ENCODE measurements at regions not wholly inside any gene's neighbourhood (a gene's known extent, or its start where the extent isn't known, plus 50 kb on each side); places are given as distances from the start of the nearest gene placed in this dataset.
"Not testable (repeated sequence)": the region's sequence is repeated elsewhere in the genome, so short reads cannot be mapped to it uniquely, and the experiment has no call there.

DNA sequence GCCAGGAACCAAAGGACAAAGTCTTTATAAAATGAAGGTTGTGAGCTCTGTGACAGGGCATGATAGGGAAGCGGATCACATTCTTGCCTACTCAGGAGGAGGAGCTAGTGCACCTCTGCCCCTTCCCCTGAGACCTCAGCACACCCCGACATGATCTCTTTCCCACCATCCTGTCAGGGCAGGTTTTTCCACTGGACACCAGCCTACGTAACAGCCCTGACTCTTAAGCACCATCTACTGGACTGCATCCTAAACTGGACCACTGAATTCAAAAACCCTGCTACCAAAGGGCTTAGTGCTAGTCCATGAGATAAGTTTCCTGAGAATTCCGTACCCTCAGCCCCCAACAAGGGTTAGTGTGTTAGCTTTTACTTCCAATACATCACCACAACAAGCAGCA is 166.4 kb downstream of the FAM72C start:
- TF ChIP-seq CTCF (tag by site-specific recombination; IDR thresholded peaks at IDR 0.05); SETDB1 (IDR thresholded peaks at IDR 0.05; ENCODE audit: insufficient read length, low read length); ZNF791 (tag by site-specific recombination; IDR thresholded peaks at IDR 0.05); ZNF670 (tag by site-specific recombination; IDR thresholded peaks at IDR 0.05; ENCODE audit: low read depth); PBX3 (CRISPR knock-in tag; IDR thresholded peaks at IDR 0.05); ZNF292 (tag by site-specific recombination; IDR thresholded peaks at IDR 0.05; ENCODE audit: borderline replicate concordance, low read depth); ZBTB1 (tag by site-specific recombination; IDR thresholded peaks at IDR 0.05); ZNF354C (tag by site-specific recombination; IDR thresholded peaks at IDR 0.05; ENCODE audit: borderline replicate concordance, low read depth); MEIS1 (CRISPR knock-in tag; IDR thresholded peaks at IDR 0.05; ENCODE audit: borderline replicate concordance); TCF7L2 (IDR thresholded peaks at IDR 0.05; ENCODE audit: borderline replicate concordance, low read depth, low read length); KLF9 (tag by site-specific recombination; IDR thresholded peaks at IDR 0.05; ENCODE audit: low read depth); PRDM10 (tag by site-specific recombination; IDR thresholded peaks at IDR 0.05); ZNF664 (tag by site-specific recombination; IDR thresholded peaks at IDR 0.05); YY1 (tag by site-specific recombination; IDR thresholded peaks at IDR 0.05): not testable (repeated sequence)
